ENCODE measurements at regions not wholly inside any gene's neighbourhood (a gene's known extent, or its start where the extent isn't known, plus 50 kb on each side); places are given as distances from the start of the nearest gene placed in this dataset.

DNA sequence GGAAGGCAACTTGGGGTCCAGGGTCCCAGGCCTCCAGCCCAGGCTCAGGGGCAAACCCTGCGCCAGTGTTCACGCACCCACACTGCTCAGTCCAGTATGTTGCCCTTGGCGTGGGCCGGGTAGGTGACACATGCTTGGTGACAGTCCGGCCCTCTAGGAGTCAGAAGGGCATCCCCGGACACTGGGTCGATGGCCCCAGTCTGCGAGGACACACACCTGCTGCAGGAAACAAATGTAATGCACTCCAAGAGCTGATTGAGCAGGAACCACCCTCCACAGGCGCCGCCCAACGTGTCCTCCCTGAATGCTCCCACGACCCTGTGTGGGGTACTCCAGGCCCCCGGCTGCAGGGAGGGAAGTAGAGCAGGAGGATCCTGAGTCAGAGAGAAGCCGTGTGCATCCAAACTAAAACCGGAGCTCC is 160.7 kb downstream of the DLL1 start:
- no peak for DNase-seq (ENCODE audit: low read depth)
- H3K4me3 ChIP-seq (ENCODE audit: low read length): no peak overlapping the region
- TF ChIP-seq, protein P1, sequence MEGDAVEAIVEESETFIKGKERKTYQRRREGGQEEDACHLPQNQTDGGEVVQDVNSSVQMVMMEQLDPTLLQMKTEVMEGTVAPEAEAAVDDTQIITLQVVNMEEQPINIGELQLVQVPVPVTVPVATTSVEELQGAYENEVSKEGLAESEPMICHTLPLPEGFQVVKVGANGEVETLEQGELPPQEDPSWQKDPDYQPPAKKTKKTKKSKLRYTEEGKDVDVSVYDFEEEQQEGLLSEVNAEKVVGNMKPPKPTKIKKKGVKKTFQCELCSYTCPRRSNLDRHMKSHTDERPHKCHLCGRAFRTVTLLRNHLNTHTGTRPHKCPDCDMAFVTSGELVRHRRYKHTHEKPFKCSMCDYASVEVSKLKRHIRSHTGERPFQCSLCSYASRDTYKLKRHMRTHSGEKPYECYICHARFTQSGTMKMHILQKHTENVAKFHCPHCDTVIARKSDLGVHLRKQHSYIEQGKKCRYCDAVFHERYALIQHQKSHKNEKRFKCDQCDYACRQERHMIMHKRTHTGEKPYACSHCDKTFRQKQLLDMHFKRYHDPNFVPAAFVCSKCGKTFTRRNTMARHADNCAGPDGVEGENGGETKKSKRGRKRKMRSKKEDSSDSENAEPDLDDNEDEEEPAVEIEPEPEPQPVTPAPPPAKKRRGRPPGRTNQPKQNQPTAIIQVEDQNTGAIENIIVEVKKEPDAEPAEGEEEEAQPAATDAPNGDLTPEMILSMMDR (IDR thresholded peaks at IDR 0.05; ENCODE audit: insufficient read depth, low read depth, low read length, missing control alignments): no peak

DNA sequence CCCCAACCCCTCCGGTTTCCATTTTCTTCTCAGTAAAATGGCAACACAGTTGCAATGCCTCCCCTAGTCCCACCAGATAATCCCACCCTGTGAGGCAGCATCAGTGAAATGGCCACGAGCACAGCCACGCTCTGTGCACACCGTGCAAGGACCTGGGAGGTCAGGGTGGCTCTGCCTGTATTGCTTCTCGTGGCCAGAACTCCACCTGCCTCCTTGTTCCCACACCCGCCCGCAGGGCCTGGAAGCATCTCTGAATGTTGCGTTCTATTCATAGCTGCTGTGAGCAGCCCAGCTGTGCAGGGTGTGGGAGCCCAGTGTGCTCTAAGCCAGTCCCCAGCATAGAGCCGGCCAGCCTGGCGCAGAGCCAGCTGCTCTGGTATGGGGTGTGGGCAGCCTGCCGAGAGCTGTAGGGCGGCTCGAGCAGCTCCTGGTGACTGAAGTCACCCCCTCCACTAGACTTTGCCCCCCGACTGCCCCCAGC is 161.1 kb downstream of the DLL1 start:
- TF ChIP-seq, protein P1 (IDR thresholded peaks at IDR 0.05; ENCODE audit: insufficient read depth, low read depth, low read length, missing control alignments): no peak
- DNase-seq (ENCODE audit: low read depth): peak; percentile 72

DNA sequence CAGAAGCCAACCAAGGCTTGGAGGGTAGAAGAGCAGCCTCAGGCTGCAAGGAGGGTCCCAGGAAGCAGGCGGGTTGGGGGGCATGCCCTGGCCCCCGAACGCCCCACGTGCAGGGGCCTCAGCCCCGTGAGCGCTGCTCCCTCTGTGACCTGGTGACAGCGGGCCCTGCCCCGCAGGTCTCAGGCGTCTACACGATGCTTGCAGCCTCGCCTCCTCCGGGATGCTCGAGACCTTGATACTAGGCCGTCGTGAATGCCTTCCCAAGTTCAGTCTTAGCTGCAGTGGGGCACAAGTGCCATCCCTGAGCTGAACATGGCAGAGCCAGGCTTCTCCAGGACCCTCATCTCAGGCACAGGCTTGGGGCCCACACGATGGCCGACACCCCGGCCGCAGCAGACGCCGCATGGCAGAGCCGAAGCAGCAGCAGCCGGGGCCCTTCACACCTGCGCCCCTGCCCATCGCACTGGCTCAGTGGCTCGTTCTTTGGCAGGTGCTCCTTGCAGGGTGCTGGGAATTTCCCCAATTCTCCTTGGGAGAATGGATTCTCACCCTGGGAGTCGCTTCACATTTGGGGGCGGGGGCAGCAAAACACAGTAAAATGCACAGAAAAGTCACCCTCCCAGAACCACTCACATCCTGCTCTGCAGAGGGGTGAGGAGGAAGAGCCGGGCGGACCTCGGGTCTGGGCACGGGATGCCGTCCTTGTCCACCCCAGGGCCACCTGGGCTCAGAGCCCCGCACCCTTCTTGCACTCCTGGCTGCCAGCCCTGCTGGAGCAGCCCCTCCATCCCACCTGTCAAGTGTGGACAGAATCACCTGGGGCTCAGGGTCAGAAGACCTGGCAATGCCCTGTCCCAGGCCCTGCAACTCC is 161.8 kb downstream of the DLL1 start:
- H3K4me3 ChIP-seq (ENCODE audit: low read length): no peak overlapping the region
- TF ChIP-seq, protein P1 (IDR thresholded peaks at IDR 0.05; ENCODE audit: insufficient read depth, low read depth, low read length, missing control alignments): no peak
- no peak for DNase-seq (ENCODE audit: low read depth)

More for the DNA sequence above, 161.1 kb downstream of the DLL1 start:
- no peak overlapping the region for H3K4me3 ChIP-seq (ENCODE audit: low read length)

GRCh38 chr6:170128346-170128745 is 162.5 kb downstream of the DLL1 start:
- DNase-seq (ENCODE audit: low read depth): no peak
- TF ChIP-seq, protein P1 (IDR thresholded peaks at IDR 0.05; ENCODE audit: insufficient read depth, low read depth, low read length, missing control alignments): no peak

GRCh38 chr6:170127151-170127550 is 163.7 kb downstream of the DLL1 start:
- no peak overlapping the region for H3K4me3 ChIP-seq (ENCODE audit: low read length)
- no peak for DNase-seq (ENCODE audit: low read depth)
- TF ChIP-seq, protein P1 (IDR thresholded peaks at IDR 0.05; ENCODE audit: insufficient read depth, low read depth, low read length, missing control alignments): no peak

More at GRCh38 chr6:170128346-170128745, 162.5 kb downstream of the DLL1 start:
- no peak overlapping the region for H3K4me3 ChIP-seq (ENCODE audit: low read length)

- no peak for DNase-seq (ENCODE audit: low read depth)
- no peak overlapping the region for H3K4me3 ChIP-seq (ENCODE audit: low read length)
- TF ChIP-seq, protein P1 (IDR thresholded peaks at IDR 0.05; ENCODE audit: insufficient read depth, low read depth, low read length, missing control alignments): no peak
Observed at GRCh38 chr6:170125456-170126300, 165.2 kb downstream of the DLL1 start.

All from epithelial cell of esophagus (primary cell).